HG03139 (cell line): ENCODE measurements at regions not wholly inside any gene's neighbourhood (a gene's known extent, or its start where the extent isn't known, plus 50 kb on each side); places are given as distances from the start of the nearest gene placed in this dataset.

Source experiments
- ATAC-seq: cut with Tn5 transposase; IDR thresholded peaks from one replicate; pipeline ENCODE4 v1.9.1; 2021; ENCODE audit not compliant: unreplicated experiment

GRCh38 chr2:60603533-60604190, 50.2 kb upstream of the BCL11A start:
- ATAC-seq, result no peak

DNA sequence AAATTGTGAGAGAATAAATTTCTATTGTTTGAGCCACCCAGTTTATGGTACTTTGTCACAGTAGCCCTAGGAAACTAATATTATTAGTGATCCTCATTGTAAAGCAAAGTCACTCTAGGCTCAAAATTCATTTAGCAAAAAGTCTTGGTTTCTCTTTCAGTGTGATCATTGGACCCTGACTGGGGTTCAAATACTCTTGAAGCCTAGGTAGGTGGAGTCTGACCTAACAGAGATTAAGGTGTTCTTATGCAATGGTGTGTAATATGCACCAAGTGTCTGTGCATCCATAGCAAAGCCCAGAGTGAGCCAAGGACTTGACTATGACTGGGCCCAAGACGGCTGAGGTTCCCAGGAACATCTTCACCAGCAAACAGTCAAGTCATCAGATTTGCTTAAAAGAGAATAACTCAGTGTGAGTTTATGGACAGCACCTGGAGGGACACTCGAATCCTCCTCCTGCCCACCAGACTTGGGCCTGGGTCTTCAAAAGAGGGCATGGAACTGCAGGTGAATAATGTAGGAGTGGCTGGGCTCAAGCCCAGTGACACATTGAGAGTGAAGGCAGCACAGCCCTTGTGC, 51.1 kb upstream of the BCL11A start:
- ATAC-seq, result no peak

DNA sequence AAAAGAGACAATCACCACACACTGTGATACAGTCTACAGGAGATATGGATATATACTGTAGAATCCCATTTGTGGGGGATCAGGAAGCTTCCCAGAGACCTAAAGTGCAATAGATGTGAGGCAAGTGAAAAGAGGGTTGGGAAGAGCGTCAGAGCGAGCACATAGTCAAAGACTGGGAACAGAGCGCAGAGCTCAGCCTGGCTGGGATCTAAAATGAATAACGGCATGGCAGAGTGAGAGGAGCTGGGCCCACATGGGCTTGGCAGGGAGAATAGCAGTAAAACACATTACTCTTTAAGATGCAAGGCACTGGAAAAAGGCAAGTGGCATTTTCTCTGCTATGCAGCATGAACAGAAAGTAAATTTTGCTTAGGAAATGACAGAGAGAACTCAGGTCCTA, 52.4 kb upstream of the BCL11A start:
- no peak for ATAC-seq

- no peak for ATAC-seq
Measured at GRCh38 chr2:60608679-60609078, 55.2 kb upstream of the BCL11A start.

GRCh38 chr2:60612033-60612432, 58.6 kb upstream of the BCL11A start:
- no peak for ATAC-seq

DNA sequence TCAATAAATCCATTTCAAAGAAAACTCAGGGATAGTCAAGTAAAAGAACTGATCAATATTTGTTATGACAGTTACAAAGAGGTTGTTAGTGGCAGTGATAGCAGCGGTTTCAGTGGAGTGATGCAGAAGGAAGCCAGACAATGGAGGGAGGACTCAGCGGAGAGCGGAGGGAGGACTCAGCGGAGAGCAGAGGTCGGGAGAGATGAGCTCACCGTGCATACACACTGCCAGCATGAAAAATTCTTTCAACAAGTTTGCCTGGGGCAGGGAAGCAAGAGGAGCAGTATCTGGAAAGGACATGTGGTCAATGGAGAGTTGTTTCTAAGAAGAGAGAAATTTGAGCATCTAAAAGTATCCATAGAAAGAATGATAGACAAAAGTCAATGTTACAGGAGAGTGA, 60.9 kb upstream of the BCL11A start:
- ATAC-seq, result no peak

DNA sequence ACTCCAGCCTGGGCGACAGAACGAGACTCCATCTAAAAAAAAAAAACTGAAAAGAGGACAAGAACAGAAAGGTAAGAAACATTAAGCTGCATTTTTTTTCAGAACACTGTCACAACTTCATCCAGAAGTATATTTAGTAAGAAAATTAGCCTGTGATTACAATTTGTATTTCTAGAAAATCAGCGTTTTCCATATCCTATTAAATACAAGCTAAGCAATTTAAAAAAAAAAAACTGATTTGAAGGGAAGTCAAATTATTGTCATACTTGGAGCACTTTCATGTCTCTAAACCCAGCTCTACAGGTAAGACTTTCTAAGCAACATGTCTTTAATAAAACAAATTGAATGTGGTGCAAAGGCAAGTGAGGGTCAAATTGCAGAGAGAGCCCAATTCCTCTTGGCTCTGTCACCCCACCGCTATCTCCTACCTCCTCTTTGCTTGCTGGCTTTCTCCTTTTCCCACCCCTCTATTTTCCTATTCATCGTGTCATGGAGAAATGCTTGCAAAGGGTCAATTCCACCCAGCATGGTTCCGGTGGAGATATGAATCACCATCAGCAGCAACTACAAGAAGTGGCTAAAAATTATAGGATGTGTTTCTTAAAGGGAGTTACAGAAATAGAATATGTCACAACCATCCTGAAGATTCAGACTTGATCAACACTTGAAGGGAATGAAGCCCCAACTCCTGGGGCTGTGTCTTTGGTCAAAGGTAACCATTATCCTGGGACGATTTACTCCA, 68.4 kb upstream of the BCL11A start:
- no peak for ATAC-seq

- no peak for ATAC-seq
Measured at GRCh38 chr2:60623040-60623439, 69.6 kb upstream of the BCL11A start.

DNA sequence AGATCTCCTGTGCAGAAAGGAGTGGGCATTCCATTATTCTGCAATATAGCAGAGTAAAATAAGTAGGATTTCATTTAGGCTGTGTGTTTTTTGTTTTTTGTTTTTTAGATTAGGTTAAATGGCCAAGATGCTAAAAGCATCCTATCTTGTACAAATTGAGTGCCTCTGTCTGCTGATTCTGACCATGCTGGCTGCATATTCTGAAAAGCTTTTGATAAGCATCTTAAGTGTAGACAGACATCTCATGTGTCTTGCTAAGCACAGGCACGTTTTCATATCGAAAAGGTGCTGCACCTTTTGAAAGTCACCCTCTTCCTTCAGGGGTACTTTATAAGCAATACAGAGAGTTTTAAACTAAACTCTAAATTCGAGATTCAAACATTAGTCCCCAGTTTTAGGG, 74.0 kb upstream of the BCL11A start:
- no peak for ATAC-seq

- no peak for ATAC-seq
Measured at GRCh38 chr2:60628026-60628425, 74.6 kb upstream of the BCL11A start.

GRCh38 chr2:60628615-60629304, 75.3 kb upstream of the BCL11A start:
- no peak for ATAC-seq

DNA sequence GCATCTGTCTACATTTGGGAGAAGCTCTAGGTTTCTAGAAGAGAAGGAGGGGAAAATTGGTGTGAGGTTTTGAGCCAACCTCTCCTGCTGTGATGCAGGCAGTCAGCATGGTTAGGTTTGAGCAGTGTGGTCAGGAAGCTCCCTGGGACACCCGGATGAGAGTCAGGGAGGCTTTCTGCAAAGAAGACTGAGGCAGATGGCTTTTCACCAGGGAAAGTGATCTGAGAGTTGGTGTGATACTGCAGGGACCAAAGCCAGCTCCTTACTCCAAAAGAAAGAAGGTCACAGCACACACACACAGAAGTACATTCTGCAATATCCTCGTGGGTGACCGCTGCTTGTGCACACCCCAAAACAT, 75.8 kb upstream of the BCL11A start:
- no peak for ATAC-seq

GRCh38 chr2:60629801-60630385, 76.4 kb upstream of the BCL11A start:
- no peak for ATAC-seq

GRCh38 chr2:60633615-60634014, 80.2 kb upstream of the BCL11A start:
- ATAC-seq, result no peak

- ATAC-seq, result no peak
Measured at GRCh38 chr2:60634438-60634837, 81.0 kb upstream of the BCL11A start.

DNA sequence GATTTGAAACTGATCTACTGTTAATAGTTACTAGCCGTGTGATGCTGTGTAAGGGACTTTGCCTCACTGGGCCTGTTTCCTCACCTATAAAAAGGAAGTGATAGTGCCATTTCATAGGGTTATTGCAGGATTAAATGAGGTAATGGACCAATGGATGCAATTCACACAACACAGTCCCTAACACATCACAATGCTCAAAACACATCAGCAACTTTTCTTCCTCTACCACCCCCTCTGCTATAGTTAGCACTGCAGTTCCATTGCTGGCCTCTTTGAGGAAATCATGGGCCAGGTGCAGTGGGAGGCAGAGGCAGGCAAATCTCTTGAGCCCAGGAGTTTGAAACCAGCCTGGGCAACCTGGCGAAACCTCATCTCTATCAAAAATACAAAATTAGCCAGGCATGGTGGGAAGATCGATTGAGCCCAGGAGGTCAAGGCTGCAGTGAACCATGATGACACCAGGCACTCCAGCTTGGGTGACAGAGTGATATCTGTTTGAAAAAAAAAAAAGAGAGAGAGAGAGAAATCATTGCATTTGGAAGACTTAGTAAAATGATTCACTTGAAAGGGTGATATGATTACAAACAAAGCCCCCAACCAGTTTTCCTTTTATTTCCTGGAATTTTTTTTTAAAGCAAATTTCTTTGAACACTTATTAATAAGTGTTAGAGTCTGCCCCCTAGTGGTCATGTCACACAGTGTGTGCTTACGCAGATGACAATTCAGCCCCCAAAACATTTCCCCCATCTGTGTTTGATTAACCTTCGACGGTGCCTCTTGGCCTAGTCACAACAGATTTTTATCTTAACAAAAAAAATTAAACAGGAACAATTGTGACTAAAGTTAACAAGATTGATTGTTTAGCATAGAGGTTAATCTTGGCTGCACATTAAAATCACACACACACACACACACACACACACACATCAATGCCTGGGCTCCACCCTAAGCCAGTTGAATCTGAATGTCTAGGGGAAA, 88.6 kb upstream of the BCL11A start:
- peak; percentile 60 for ATAC-seq

DNA sequence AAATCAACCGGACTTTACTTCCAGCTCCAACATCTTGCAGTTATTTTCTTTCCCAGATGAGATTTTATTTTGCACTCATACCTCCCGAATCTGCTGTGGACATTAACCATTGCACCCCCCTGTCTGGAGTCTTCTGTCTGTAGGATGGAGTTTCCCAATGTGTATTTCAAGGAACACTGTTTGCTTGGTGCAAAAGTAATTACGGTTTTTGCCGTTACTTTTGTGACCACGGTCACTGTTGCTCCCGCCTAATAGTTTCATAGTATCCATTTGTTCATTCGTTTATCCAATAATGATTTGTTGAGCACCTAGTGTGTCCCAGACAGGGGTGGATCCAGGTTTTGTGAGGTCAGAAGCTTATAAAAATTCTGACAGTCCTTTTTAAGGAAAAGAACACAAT, 90.3 kb upstream of the BCL11A start:
- ATAC-seq, result no peak

GRCh38 chr2:60644951-60645350, 91.5 kb upstream of the BCL11A start:
- no peak for ATAC-seq

DNA sequence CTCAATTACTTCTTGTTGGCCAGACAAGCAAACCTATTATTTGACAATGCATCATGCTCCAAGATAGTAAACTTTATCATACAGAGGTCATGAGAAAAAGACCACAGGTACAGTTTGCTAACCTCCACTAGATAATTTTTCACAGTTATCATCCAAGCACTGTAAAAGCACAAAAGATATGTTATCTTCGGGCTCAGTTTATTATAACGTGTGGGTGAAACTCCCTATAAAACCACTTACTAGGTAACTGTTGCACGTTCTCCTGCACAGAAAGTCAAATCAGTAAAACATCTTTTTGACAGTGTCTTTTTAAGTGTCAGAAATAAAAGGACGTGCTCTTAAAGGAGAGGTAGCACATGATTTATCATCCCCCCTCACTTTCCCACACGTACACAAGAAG, 94.7 kb upstream of the BCL11A start:
- no peak for ATAC-seq

- no peak for ATAC-seq
Measured at GRCh38 chr2:60649721-60650120, 96.3 kb upstream of the BCL11A start.
